Upper lobe of left lung (tissue), 6 donors: ENCODE measurements at regions not wholly inside any gene's neighbourhood (a gene's known extent, or its start where the extent isn't known, plus 50 kb on each side); places are given as distances from the start of the nearest gene placed in this dataset.

ENCODE experiments used
- ATAC-seq, 2 donors: fragments of 200-7000 bp; cut with Tn5 transposase; one replicate each; pipeline ENCODE4 v1.9.1; 2022; ENCODE audit warnings: mild to moderate bottlenecking in 2 of 2, moderate library complexity in 2 of 2; ENCODE audit not compliant: low FRiP score in 2 of 2
- DNase-seq, 2 donors: peaks; one replicate each; pipeline ENCODE4 v3.0.0-alpha.2; 2019 to 2020
- H3K27ac ChIP-seq, 4 donors: fragments of 200-600 bp; sonication (generic); one replicate each; pipeline ENCODE4 v1.5.1; 2016 to 2019
- H3K27me3 ChIP-seq, 4 donors: fragments of 200-600 bp; sonication (generic); one replicate each; pipeline ENCODE4 v1.5.1; 2017 to 2019
- H3K36me3 ChIP-seq, 4 donors: fragments of 200-600 bp; sonication (generic); one replicate each; pipeline ENCODE4 v1.5.1; 2016 to 2019
- H3K4me1 ChIP-seq, 4 donors: fragments of 200-600 bp; sonication (generic); one replicate each; pipeline ENCODE4 v1.5.1; 2018 to 2019
- H3K4me3 ChIP-seq, 4 donors: fragments of 200-600 bp; sonication (generic); one replicate each; pipeline ENCODE4 v1.5.1; 2017 to 2019; ENCODE audit warnings: mild to moderate bottlenecking in 2 of 4, moderate library complexity in 1 of 4
- H3K9me3 ChIP-seq, 4 donors: fragments of 200-600 bp; sonication (generic); one replicate each; pipeline ENCODE4 v1.5.1; 2018 to 2019
- EP300 ChIP-seq, 4 donors: sonication (generic); formaldehyde crosslinking; IDR thresholded peaks; one replicate each; pipeline ENCODE4 v1.5.1; 2017; ENCODE audit warnings: antibody characterized with exemption in 4 of 4, control low read depth in 2 of 4
- POLR2A ChIP-seq, 4 donors: fragments of 450-650 bp; IDR thresholded peaks; one replicate each; pipeline ENCODE4 v1.5.1; 2016 to 2017; ENCODE audit warnings: antibody characterized with exemption in 4 of 4, mild to moderate bottlenecking in 2 of 4
- POLR2AphosphoS5 ChIP-seq, 2 donors: sonication (generic); formaldehyde crosslinking; IDR thresholded peaks; one replicate each; pipeline ENCODE4 v1.5.1; 2017; ENCODE audit warnings: antibody characterized with exemption in 2 of 2
- WGBS, 2 donors: methylation state at CpG; one replicate each; pipeline ENCODE4 v1.1.5; 2017 to 2018; 5-methylcytosine and 5-hydroxymethylcytosine counted together
- TF ChIP-seq, protein P1 (sequence below), 6 experiments: fragments of 450-650 bp in 4 of 6; fragments of 200-600 bp in 2 of 6; sonication (generic) in 2 of 6; IDR thresholded peaks; one replicate each; pipeline ENCODE4 v1.5.1; 2016 to 2019; ENCODE audit warnings: antibody characterized with exemption in 6 of 6
- donor health status: DM: no; HTN: no; CAD: no; lungs with moderate emphysema.
- donor health status: DM: no; HTN: yes; CAD: no; lungs with severe emphysema.

- ATAC-seq, result no peak
- Histone ChIP-seq H3K4me1 (no peaks in the 10 kb centered on the region), H3K27me3 (no peaks in the 10 kb centered on the region), H3K27ac (no peak overlapping the region), H3K36me3 (no peaks in the 10 kb centered on the region), H3K9me3 (no peaks in the 10 kb centered on the region), H3K4me3 (no peak overlapping the region)
- no peak for DNase-seq
- TF ChIP-seq POLR2A (IDR thresholded peaks at IDR 0.05) (no peak), POLR2AphosphoS5 (IDR thresholded peaks at IDR 0.05) (no peak), EP300 (IDR thresholded peaks at IDR 0.05) (no peak)
- TF ChIP-seq, protein P1, sequence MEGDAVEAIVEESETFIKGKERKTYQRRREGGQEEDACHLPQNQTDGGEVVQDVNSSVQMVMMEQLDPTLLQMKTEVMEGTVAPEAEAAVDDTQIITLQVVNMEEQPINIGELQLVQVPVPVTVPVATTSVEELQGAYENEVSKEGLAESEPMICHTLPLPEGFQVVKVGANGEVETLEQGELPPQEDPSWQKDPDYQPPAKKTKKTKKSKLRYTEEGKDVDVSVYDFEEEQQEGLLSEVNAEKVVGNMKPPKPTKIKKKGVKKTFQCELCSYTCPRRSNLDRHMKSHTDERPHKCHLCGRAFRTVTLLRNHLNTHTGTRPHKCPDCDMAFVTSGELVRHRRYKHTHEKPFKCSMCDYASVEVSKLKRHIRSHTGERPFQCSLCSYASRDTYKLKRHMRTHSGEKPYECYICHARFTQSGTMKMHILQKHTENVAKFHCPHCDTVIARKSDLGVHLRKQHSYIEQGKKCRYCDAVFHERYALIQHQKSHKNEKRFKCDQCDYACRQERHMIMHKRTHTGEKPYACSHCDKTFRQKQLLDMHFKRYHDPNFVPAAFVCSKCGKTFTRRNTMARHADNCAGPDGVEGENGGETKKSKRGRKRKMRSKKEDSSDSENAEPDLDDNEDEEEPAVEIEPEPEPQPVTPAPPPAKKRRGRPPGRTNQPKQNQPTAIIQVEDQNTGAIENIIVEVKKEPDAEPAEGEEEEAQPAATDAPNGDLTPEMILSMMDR (IDR thresholded peaks at IDR 0.05), result no peak
- WGBS, 2 donors, result 72 to 92% methylated on average over 1 of the region's 1 CpG
Observed at GRCh38 chr5:168202996-168203395, 88.4 kb upstream of the WWC1 start.

DNA sequence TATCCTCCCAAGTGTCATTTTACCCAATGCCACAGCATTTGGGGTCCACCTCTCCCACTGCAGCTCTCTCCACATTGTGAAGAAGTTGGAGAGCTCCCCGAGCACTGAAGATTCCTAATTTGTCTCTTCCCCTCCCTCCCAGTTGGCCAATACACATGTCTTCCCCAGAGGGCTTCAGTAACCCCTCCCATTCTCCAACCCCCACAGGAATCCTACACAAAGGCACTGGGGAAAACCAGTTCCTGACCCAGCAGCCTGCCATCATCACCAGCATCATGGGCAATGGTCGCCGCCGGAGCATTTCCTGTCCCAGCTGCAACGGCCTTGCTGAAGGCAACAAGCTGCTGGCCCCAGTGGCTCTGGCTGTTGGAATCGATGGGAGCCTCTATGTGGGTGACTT, 87.3 kb upstream of the WWC1 start:
- ATAC-seq (no peak), DNase-seq (peak in 1 of 2 donors; percentile 23)
- no peaks in the 10 kb centered on the region for H3K27me3 ChIP-seq
- WGBS, 2 donors, result 78 to 86% methylated on average over 6 of the region's 6 CpGs
- no peak overlapping the region for H3K27ac ChIP-seq
- no peaks in the 10 kb centered on the region for H3K9me3 ChIP-seq
- TF ChIP-seq POLR2AphosphoS5 (IDR thresholded peaks at IDR 0.05) (no peak), EP300 (IDR thresholded peaks at IDR 0.05) (no peak), POLR2A (IDR thresholded peaks at IDR 0.05) (no peak)
- TF ChIP-seq, protein P1 (IDR thresholded peaks at IDR 0.05), result no peak
- H3K4me1 ChIP-seq, result no peaks in the 10 kb centered on the region
- no peak overlapping the region for H3K4me3 ChIP-seq
- no peaks in the 10 kb centered on the region for H3K36me3 ChIP-seq

- no peaks in the 10 kb centered on the region for H3K27me3 ChIP-seq
- H3K27ac ChIP-seq, result no peak overlapping the region
- no peaks in the 10 kb centered on the region for H3K36me3 ChIP-seq
- no peaks in the 10 kb centered on the region for H3K4me1 ChIP-seq
- no peaks in the 10 kb centered on the region for H3K9me3 ChIP-seq
- TF ChIP-seq EP300 (IDR thresholded peaks at IDR 0.05) (no peak), POLR2A (IDR thresholded peaks at IDR 0.05) (no peak), POLR2AphosphoS5 (IDR thresholded peaks at IDR 0.05) (no peak)
- TF ChIP-seq, protein P1 (IDR thresholded peaks at IDR 0.05), result no peak
- H3K4me3 ChIP-seq, result no peak overlapping the region
- DNase-seq, result no peak
- WGBS, 2 donors, result 83 to 87% methylated on average over 7 of the region's 7 CpGs
- ATAC-seq, result no peak
Observed at GRCh38 chr5:168207450-168208029, 83.9 kb upstream of the WWC1 start.

GRCh38 chr5:168209244-168209995, 82.0 kb upstream of the WWC1 start:
- no peaks in the 10 kb centered on the region for H3K27me3 ChIP-seq
- DNase-seq, result no peak
- peak in 1 of 2 donors; percentile 44 for ATAC-seq
- WGBS, 2 donors, result 53 to 75% methylated on average over 1 of the region's 1 CpG
- no peak overlapping the region for H3K4me3 ChIP-seq
- H3K36me3 ChIP-seq, result no peaks in the 10 kb centered on the region
- no peaks in the 10 kb centered on the region for H3K4me1 ChIP-seq
- no peaks in the 10 kb centered on the region for H3K9me3 ChIP-seq
- H3K27ac ChIP-seq, result no peak overlapping the region
- TF ChIP-seq POLR2A (IDR thresholded peaks at IDR 0.05), result no peak
- no peak for TF ChIP-seq EP300 (IDR thresholded peaks at IDR 0.05)
- TF ChIP-seq POLR2AphosphoS5 (IDR thresholded peaks at IDR 0.05), result no peak
- TF ChIP-seq, protein P1 (IDR thresholded peaks at IDR 0.05), result no peak
